ENCODE measurements at regions not wholly inside any gene's neighbourhood (a gene's known extent, or its start where the extent isn't known, plus 50 kb on each side); places are given as distances from the start of the nearest gene placed in this dataset.

GRCh38 chr2:103638978-103639377 is 877.1 kb downstream of the TMEM182 start:
- no peaks in the 10 kb centered on the region for H3K36me3 ChIP-seq (ENCODE audit: low read depth, missing control alignments)
- no peaks in the 10 kb centered on the region for H3K9me3 ChIP-seq
- intact Hi-C loops (cut with DNase I; ENCODE audit: low total_unique reads), result no loop called here
- no peak overlapping the region for H3K4me3 ChIP-seq
- no peak overlapping the region for H3K27ac ChIP-seq
- 23 to 34% methylated on average over 2 of the region's 2 CpGs for WGBS, 2 donors
- H3K4me1 ChIP-seq, result no peaks in the 10 kb centered on the region
- TF ChIP-seq POLR2A (IDR thresholded peaks at IDR 0.05) (no peak), CTCF (IDR thresholded peaks at IDR 0.05) (no peak)
- H3K27me3 ChIP-seq, result no peaks in the 10 kb centered on the region
- no peak for DNase-seq

- no peak for DNase-seq
- intact Hi-C loops (cut with DNase I; ENCODE audit: low total_unique reads), result no loop called here
- 72 to 79% methylated on average over 3 of the region's 3 CpGs for WGBS, 2 donors
These were observed 894.7 kb downstream of the TMEM182 start for GRCh38 chr2:103656558-103656957.

GRCh38 chr2:103660519-103660918 is 898.7 kb downstream of the TMEM182 start:
- Histone ChIP-seq H3K36me3 (ENCODE audit: low read depth, missing control alignments) (no peaks in the 10 kb centered on the region), H3K27me3 (no peaks in the 10 kb centered on the region), H3K9me3 (no peaks in the 10 kb centered on the region), H3K4me1 (no peaks in the 10 kb centered on the region), H3K27ac (no peak overlapping the region), H3K4me3 (no peak overlapping the region)
- intact Hi-C loops (cut with DNase I; ENCODE audit: low total_unique reads), result no loop called here
- TF ChIP-seq POLR2A (IDR thresholded peaks at IDR 0.05) (no peak), CTCF (IDR thresholded peaks at IDR 0.05) (no peak)
- DNase-seq, result no peak

More at GRCh38 chr2:103656558-103656957, 894.7 kb downstream of the TMEM182 start:
- Histone ChIP-seq H3K4me1 (no peaks in the 10 kb centered on the region), H3K36me3 (ENCODE audit: low read depth, missing control alignments) (no peaks in the 10 kb centered on the region), H3K27me3 (no peaks in the 10 kb centered on the region), H3K27ac (no peak overlapping the region), H3K4me3 (no peak overlapping the region), H3K9me3 (no peaks in the 10 kb centered on the region)
- TF ChIP-seq POLR2A (IDR thresholded peaks at IDR 0.05), result no peak
- no peak for TF ChIP-seq CTCF (IDR thresholded peaks at IDR 0.05)

- no peak for TF ChIP-seq CTCF (IDR thresholded peaks at IDR 0.05)
- no peak for TF ChIP-seq POLR2A (IDR thresholded peaks at IDR 0.05)
- Histone ChIP-seq H3K27me3 (no peaks in the 10 kb centered on the region), H3K27ac (no peak overlapping the region), H3K4me3 (no peak overlapping the region), H3K36me3 (ENCODE audit: low read depth, missing control alignments) (no peaks in the 10 kb centered on the region), H3K4me1 (no peaks in the 10 kb centered on the region), H3K9me3 (no peaks in the 10 kb centered on the region)
- intact Hi-C loops (cut with DNase I; ENCODE audit: low total_unique reads), result no loop called here
- no peak for DNase-seq
- 68 to 69% methylated on average over 1 of the region's 1 CpG for WGBS, 2 donors
These were observed 899.1 kb downstream of the TMEM182 start for GRCh38 chr2:103660947-103661346.

GRCh38 chr2:103664690-103665089 is 902.9 kb downstream of the TMEM182 start:
- no peaks in the 10 kb centered on the region for H3K9me3 ChIP-seq
- H3K4me3 ChIP-seq, result no peak overlapping the region
- no peaks in the 10 kb centered on the region for H3K36me3 ChIP-seq (ENCODE audit: low read depth, missing control alignments)
- TF ChIP-seq POLR2A (IDR thresholded peaks at IDR 0.05) (no peak), CTCF (IDR thresholded peaks at IDR 0.05) (no peak)
- H3K27ac ChIP-seq, result no peak overlapping the region
- no peak for DNase-seq
- H3K27me3 ChIP-seq, result no peaks in the 10 kb centered on the region
- WGBS, 2 donors, result 49 to 52% methylated on average over 4 of the region's 4 CpGs
- intact Hi-C loops (cut with DNase I; ENCODE audit: low total_unique reads), result no loop called here
- no peaks in the 10 kb centered on the region for H3K4me1 ChIP-seq

All from testis (tissue), 2 donors.